Calu3 (cell line): ENCODE measurements at regions not wholly inside any gene's neighbourhood (a gene's known extent, or its start where the extent isn't known, plus 50 kb on each side); places are given as distances from the start of the nearest gene placed in this dataset.
"Not testable (repeated sequence)": the region's sequence is repeated elsewhere in the genome, so short reads cannot be mapped to it uniquely, and the experiment has no call there.

Experiments
- BruUV-seq: library from RNA; stranded (reverse); fragments of 400-500 nt; replicated peaks from 2 replicates; lab custom pipeline; 2021; lab: Mats Ljungman, UMichigan
- CTCF ChIA-PET: fragments of 300-600 bp; sonication (Branson Sonifier 250); formaldehyde crosslinking; loops from one replicate; lab custom pipeline; 2022; ENCODE audit warnings: antibody characterized with exemption; lab: Charles Lee
- DNase-seq: peaks from one replicate; pipeline ENCODE4 v3.0.0; 2022
- H3K27ac Mint-ChIP-seq: one replicate; pipeline ENCODE4 v1.8.0; 2022; ENCODE audit warnings: mixed read lengths; ENCODE audit not compliant: unreplicated experiment
- H3K27me3 Mint-ChIP-seq: one replicate; pipeline ENCODE4 v1.8.0; 2022; ENCODE audit warnings: mixed read lengths; ENCODE audit not compliant: unreplicated experiment
- H3K36me3 Mint-ChIP-seq: one replicate; pipeline ENCODE4 v1.8.0; 2022; ENCODE audit warnings: mild to moderate bottlenecking, moderate library complexity, mixed read lengths; ENCODE audit not compliant: insufficient read depth, unreplicated experiment
- H3K4me1 Mint-ChIP-seq: one replicate; pipeline ENCODE4 v1.8.0; 2022; ENCODE audit warnings: mild to moderate bottlenecking, low read depth, mixed read lengths; ENCODE audit not compliant: unreplicated experiment
- H3K4me3 Mint-ChIP-seq: one replicate; pipeline ENCODE4 v1.8.0; 2022; ENCODE audit warnings: mild to moderate bottlenecking, low read depth, moderate library complexity, mixed read lengths; ENCODE audit not compliant: unreplicated experiment
- H3K9me3 Mint-ChIP-seq: one replicate; pipeline ENCODE4 v1.8.0; 2022; ENCODE audit warnings: low read depth, mixed read lengths; ENCODE audit not compliant: unreplicated experiment
- intact Hi-C: fragments of 100-400 bp; cut with micrococcal nuclease; formaldehyde crosslinking; loops from one replicate; pipeline ENCODE4 v1.10.0; 2022; ENCODE audit not compliant: unreplicated experiment
- TF ChIP-seq, protein P1 (sequence below): fragments of 200-600 bp; IDR thresholded peaks from one replicate; pipeline ENCODE4 v1.8.0; 2022; ENCODE audit warnings: antibody characterized with exemption; ENCODE audit not compliant: unreplicated experiment

DNA sequence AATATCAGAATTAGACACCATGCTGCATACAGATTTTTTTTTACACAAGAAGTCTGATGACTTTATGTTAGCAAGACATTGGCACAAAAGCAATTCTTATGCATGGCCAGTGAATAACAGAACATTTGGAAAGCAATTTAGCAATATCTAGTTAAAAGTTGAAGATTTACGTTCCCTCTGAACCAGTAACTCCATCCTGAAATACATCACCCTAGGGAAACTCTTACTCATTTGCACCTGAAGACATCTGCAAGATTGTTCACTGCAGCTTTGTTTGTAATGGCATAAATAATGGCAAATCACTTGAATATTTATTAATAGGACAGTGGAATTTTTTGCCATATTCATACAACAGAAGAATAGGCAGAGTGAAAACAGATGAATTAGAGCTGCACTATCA is 670.0 kb upstream of the NOVA1 start:
- CTCF ChIA-PET = no interaction called here
- no peaks in the 10 kb centered on the region for H3K4me1 Mint-ChIP-seq
- DNase-seq = no peak
- intact Hi-C loops = no loop called here
- H3K9me3 Mint-ChIP-seq = peaks cover 9% of the 10 kb centered on the region
- TF ChIP-seq, protein P1, sequence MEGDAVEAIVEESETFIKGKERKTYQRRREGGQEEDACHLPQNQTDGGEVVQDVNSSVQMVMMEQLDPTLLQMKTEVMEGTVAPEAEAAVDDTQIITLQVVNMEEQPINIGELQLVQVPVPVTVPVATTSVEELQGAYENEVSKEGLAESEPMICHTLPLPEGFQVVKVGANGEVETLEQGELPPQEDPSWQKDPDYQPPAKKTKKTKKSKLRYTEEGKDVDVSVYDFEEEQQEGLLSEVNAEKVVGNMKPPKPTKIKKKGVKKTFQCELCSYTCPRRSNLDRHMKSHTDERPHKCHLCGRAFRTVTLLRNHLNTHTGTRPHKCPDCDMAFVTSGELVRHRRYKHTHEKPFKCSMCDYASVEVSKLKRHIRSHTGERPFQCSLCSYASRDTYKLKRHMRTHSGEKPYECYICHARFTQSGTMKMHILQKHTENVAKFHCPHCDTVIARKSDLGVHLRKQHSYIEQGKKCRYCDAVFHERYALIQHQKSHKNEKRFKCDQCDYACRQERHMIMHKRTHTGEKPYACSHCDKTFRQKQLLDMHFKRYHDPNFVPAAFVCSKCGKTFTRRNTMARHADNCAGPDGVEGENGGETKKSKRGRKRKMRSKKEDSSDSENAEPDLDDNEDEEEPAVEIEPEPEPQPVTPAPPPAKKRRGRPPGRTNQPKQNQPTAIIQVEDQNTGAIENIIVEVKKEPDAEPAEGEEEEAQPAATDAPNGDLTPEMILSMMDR = no peak
- no TSS peak for BruUV-seq
- H3K36me3 Mint-ChIP-seq = no peaks in the 10 kb centered on the region
- no peak overlapping the region for H3K4me3 Mint-ChIP-seq
- H3K27ac Mint-ChIP-seq = no peak overlapping the region
- no peaks in the 10 kb centered on the region for H3K27me3 Mint-ChIP-seq

GRCh38 chr14:27270716-27271115 is 672.9 kb upstream of the NOVA1 start:
- BruUV-seq = no TSS peak
- Mint-ChIP-seq H3K4me1 (no peaks in the 10 kb centered on the region), H3K36me3 (no peaks in the 10 kb centered on the region)

DNA sequence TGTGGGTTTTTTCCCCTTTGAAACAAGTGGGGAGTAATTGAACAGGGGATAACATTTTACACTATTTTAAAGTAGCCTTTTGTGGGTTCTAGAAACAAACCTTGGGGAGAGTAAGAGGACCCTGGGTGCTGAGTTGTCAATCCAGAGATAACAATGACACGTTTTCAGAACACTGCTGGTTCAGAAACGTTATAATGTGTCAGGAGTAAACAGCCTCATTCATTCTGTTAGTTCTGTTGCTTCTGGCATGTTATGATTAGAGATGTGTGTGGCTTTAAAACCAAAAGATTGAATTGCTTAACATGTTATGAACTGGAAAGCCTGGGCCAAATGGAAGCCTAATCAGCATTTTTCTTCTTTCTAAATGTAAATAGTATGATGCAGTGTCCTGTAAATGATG is 680.5 kb upstream of the NOVA1 start:
- Mint-ChIP-seq H3K4me3 (no peak overlapping the region), H3K9me3 (peaks cover 8% of the 10 kb centered on the region), H3K27me3 (no peaks in the 10 kb centered on the region), H3K4me1 (no peaks in the 10 kb centered on the region), H3K27ac (no peak overlapping the region), H3K36me3 (no peaks in the 10 kb centered on the region)
- no peak for DNase-seq
- no TSS peak for BruUV-seq
- CTCF ChIA-PET = no interaction called here
- TF ChIP-seq, protein P1 = no peak
- intact Hi-C loops = no loop called here

More at GRCh38 chr14:27270716-27271115, 672.9 kb upstream of the NOVA1 start:
- CTCF ChIA-PET = no interaction called here
- intact Hi-C loops = no loop called here
- Mint-ChIP-seq H3K4me3 (no peak overlapping the region), H3K27me3 (no peaks in the 10 kb centered on the region), H3K27ac (no peak overlapping the region), H3K9me3 (peaks cover 9% of the 10 kb centered on the region)
- DNase-seq = no peak
- TF ChIP-seq, protein P1 = no peak

- no peak overlapping the region for H3K4me3 Mint-ChIP-seq
- no peaks in the 10 kb centered on the region for H3K27me3 Mint-ChIP-seq
- peaks cover 14% of the 10 kb centered on the region for H3K9me3 Mint-ChIP-seq
- intact Hi-C loops = no loop called here
- H3K36me3 Mint-ChIP-seq = no peaks in the 10 kb centered on the region
- no peaks in the 10 kb centered on the region for H3K4me1 Mint-ChIP-seq
- DNase-seq = no peak
- CTCF ChIA-PET = no interaction called here
- TF ChIP-seq, protein P1 = no peak
- BruUV-seq = no TSS peak
- H3K27ac Mint-ChIP-seq = no peak overlapping the region
Observed at GRCh38 chr14:27305441-27305945, 707.7 kb upstream of the NOVA1 start.

DNA sequence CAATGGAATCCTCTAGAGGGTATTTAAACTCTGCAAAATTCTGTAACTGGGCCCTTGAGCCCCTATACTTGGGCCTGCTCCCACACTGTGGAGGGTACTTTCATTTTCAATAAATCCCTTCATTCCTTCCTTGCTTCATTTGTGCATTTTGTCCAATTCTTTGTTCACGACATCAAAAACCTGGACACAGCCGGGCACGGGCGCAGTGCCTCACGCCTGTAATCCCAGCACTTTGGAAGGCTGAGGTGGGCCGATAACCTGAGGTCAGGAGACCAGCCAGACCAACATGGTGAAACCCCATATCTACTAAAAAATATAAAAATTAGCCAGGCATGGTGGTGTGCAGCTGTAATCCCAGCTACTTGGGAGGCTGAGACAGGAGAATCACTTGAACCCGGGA is 714.9 kb upstream of the NOVA1 start:
- BruUV-seq, H3K4me1 Mint-ChIP-seq, intact Hi-C loops, DNase-seq, H3K27me3 Mint-ChIP-seq, CTCF ChIA-PET, H3K9me3 Mint-ChIP-seq, H3K4me3 Mint-ChIP-seq, H3K27ac Mint-ChIP-seq, H3K36me3 Mint-ChIP-seq: not testable (repeated sequence)
